GM18861 (cell line): ENCODE measurements at regions not wholly inside any gene's neighbourhood (a gene's known extent, or its start where the extent isn't known, plus 50 kb on each side); places are given as distances from the start of the nearest gene placed in this dataset.
"Not testable (repeated sequence)": the region's sequence is repeated elsewhere in the genome, so short reads cannot be mapped to it uniquely, and the experiment has no call there.

Source experiments
- ATAC-seq: cut with Tn5 transposase; IDR thresholded peaks from one replicate; pipeline ENCODE4 v1.9.1; 2021; ENCODE audit not compliant: unreplicated experiment

GRCh38 chr11:92035488-92035887 lies 189.1 kb upstream of the FAT3 start:
- no peak for ATAC-seq

GRCh38 chr11:92027136-92027535 lies 197.5 kb upstream of the FAT3 start:
- ATAC-seq: not testable (repeated sequence)

DNA sequence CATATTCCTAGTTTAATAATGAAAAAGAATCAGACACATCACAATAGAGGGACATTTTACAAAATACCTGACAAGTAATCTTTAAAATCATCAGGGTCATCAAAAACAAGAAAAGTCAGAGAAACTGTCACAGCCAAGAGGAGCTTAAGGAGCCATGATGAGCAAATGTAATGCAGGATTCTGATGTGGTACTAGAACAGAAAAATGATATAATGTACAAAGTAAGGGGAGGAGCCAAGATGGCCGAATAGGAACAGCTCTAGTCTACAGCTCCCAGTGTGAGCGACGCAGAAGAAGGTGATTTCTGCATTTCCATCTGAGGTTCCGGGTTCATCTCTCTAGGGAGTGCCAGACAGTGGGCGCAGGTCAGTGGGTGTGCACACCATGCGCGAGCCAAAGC lies 198.0 kb upstream of the FAT3 start:
- no peak for ATAC-seq

- ATAC-seq: no peak
These were observed 199.8 kb upstream of the FAT3 start for GRCh38 chr11:92024788-92025187.

DNA sequence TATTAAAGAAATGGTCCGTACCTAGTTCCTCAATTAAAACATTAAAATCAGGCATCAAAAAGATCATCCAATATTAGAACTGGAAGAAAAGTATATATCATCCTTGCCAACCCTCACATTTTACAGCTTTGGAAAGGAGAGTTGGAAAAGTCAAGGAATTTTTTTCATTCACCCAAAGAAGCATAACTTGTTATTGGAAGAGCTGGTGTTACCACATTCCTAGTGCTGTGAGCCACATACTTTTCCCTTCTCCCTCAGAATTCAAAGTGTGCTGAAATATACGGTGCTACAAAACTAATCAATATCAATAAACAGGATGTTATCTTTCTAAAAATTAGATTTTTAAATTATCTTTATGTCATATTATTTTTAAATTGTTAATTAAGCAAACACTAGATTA lies 202.1 kb upstream of the FAT3 start:
- ATAC-seq: no peak

DNA sequence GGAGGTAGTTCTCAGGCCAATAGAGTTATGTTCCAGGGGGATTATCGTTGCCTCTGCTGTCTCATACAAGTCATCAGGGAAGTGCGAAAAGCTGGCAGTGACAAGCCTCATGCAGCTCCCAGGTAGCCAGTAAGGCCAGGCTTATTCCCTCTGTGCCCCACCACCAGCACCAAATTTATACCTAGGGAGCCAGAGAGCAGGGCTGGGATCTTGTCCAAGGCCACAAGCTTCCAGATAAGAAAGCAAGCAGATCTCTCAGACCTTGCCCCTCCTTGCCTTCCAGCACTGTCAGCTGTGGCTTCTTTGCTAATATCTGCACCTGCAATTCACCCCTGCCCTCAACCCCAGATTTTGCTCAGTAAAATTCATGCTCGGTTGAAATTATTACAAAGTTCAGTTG lies 206.3 kb upstream of the FAT3 start:
- ATAC-seq: no peak

- no peak for ATAC-seq
These were observed 216.4 kb upstream of the FAT3 start for GRCh38 chr11:92008249-92008648.

DNA sequence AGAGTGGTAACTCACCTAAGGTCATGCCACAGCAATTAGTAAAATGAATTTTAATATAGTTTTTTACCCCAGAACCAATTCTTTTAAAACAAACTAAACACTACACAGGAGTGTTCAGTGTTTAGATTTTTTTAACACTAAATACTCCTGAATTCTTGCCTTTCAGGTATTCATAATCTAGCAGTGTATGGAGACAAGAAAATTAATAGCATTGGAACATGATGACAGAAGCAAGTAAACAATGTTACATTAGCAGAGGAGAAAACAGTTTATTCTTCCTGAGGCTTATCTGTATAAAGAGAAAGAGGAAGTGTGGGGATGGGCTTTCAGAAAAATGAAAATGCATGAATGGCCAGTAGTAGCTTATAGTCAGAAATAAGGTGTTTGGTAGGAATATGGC lies 222.1 kb upstream of the FAT3 start:
- no peak for ATAC-seq

- no peak for ATAC-seq
These were observed 226.1 kb upstream of the FAT3 start for GRCh38 chr11:91998481-91998880.

DNA sequence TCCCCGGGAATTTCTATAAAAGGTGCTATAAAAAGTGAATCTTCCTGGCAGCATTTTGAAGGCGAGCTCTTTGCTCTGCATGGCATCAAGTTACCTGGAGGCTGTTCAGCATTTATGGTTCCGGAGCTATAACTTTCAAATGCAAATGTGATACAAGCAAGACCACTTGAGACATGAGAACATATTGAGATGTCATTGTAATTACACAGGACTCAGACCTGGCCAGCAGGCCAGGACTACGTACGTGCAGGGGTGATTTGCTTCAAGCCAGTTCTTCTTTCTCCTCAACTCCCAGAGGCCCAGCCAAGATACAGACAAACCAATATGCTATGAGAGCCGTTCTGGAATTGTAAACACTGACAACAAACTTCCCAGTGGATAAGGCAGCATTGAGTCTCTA lies 227.4 kb upstream of the FAT3 start:
- no peak for ATAC-seq

DNA sequence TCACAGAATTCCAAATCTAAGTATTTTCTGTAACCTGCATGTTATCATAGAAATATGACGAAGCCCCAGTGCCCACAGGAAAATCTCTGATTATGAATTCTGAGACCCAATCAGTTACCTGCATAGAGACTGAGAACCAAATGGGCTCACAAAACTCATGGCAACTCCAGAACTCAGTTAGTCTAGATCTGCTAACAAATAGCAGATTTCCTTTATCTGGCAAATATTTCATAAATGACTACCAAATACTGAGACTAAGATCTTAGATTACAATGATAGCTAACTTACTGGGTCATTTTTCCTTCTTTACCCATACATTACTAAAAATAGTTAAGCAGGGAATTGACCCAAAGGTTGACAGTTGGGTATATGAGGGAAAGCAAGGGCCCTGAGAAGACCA lies 228.1 kb upstream of the FAT3 start:
- ATAC-seq: no peak

- not testable (repeated sequence) for ATAC-seq
These were observed 236.2 kb upstream of the FAT3 start for GRCh38 chr11:91988443-91988842.

- ATAC-seq: no peak
These were observed 238.4 kb upstream of the FAT3 start for GRCh38 chr11:91986218-91986617.

GRCh38 chr11:91984033-91984584 lies 240.5 kb upstream of the FAT3 start:
- ATAC-seq: no peak

DNA sequence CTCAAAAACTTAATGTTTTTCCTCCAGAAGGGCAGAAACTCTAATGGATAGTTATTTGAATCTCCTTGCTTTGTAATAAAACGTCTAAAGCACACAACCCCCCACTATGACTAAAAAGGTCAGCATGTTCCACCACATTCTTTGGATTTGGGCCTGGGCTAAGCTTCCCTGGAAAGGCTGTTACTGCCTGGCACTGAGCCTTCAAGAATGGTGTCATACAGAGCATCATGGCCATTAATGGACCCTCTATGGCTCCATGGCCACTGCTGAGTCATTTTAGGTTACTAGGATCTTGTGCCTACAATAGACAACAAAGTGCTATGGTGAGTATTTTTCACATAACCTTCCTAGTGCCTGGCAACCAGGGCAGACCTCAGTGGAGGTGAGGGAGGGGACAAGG lies 242.6 kb upstream of the FAT3 start:
- ATAC-seq: no peak

DNA sequence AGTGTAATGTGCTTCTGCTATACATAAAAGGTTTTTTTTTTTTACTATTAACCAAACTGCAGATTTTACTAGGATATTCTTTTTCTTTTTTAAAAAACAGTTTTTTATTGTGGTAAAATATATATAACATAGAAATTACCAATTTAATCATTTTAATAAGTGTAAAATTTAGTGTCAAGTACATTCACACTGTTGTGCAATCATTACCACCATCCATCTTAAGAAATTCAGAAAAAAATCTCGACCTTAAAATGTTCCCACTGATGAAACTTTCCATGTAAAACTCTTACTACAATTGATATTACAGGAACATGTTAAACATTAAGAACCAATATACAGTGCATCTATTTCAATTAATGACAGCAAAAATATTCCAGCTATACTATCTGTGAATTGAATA lies 244.8 kb upstream of the FAT3 start:
- no peak for ATAC-seq

- ATAC-seq: no peak
These were observed 245.9 kb upstream of the FAT3 start for GRCh38 chr11:91978747-91979146.

- no peak for ATAC-seq
These were observed 251.9 kb upstream of the FAT3 start for GRCh38 chr11:91972665-91973266.

- ATAC-seq: no peak
These were observed 254.0 kb upstream of the FAT3 start for GRCh38 chr11:91970624-91971023.

DNA sequence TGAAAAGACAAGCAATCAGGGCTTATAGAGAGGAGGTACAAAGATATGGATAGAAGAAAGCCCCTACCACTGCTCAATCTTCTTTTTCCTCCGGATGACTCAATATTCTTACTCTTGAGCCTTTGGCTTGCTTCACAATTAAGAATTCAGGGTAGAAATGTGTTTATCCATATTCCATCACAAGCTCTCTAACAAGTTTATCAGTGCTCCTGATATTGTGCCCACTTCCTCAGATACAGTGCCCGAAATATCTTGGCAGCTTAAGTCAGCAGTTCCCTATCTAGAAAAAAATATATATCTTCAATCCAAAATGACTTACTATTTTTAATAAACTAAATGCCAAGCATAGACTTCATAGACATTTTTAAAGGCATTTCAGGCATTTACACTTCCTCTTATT lies 255.1 kb upstream of the FAT3 start:
- ATAC-seq: no peak

- ATAC-seq: no peak
These were observed 256.9 kb upstream of the FAT3 start for GRCh38 chr11:91967691-91968045.

- no peak for ATAC-seq
These were observed 257.5 kb upstream of the FAT3 start for GRCh38 chr11:91967026-91967690.

- ATAC-seq: no peak
These were observed 258.2 kb upstream of the FAT3 start for GRCh38 chr11:91966368-91966767.
